NT2/D1 (cell line): ENCODE measurements at regions not wholly inside any gene's neighbourhood (a gene's known extent, or its start where the extent isn't known, plus 50 kb on each side); places are given as distances from the start of the nearest gene placed in this dataset.

Source experiments
- SUZ12 ChIP-seq: IDR thresholded peaks from 2 replicates; pipeline ENCODE4 v1.6.1; 2011; ENCODE audit not compliant: insufficient read length, insufficient read depth; ENCODE audit errors: extremely low read depth
- YY1 ChIP-seq: IDR thresholded peaks from 2 replicates; pipeline ENCODE4 v1.6.1; 2011; ENCODE audit not compliant: insufficient read length, insufficient read depth

DNA sequence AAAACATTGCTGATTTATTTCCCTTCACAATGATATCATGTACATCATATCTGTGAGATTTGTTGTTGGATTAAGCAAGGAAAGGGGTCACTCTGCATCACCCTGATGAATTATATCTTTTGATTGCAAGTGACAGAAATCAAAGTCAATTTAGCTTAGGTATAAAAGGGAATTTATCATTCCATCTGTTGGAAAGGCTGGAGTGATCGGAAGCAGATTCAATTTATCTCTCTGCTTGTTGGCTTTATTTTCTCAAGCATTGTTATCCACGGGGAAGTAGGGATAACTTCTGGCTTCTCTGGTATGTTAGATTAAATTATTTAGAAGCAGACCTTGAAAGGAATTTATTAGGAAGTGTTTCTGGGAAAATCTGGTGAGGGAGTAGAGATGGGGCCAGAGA lies 226.6 kb downstream of the PTGER3 start:
- TF ChIP-seq YY1 (no peak), SUZ12 (no peak)
